Upper lobe of left lung (tissue), 4 donors: ENCODE measurements at regions not wholly inside any gene's neighbourhood (a gene's known extent, or its start where the extent isn't known, plus 50 kb on each side); places are given as distances from the start of the nearest gene placed in this dataset.

ENCODE experiments used
- CTCF ChIP-seq, 6 experiments: fragments of 450-650 bp in 4 of 6; fragments of 200-600 bp in 2 of 6; sonication (generic) in 2 of 6; IDR thresholded peaks; one replicate each; pipeline ENCODE4 v1.5.1; 2016 to 2019; ENCODE audit warnings: antibody characterized with exemption in 6 of 6
- EP300 ChIP-seq, 4 donors: sonication (generic); formaldehyde crosslinking; IDR thresholded peaks; one replicate each; pipeline ENCODE4 v1.5.1; 2017; ENCODE audit warnings: antibody characterized with exemption in 4 of 4, control low read depth in 2 of 4
- POLR2A ChIP-seq, 4 donors: fragments of 450-650 bp; IDR thresholded peaks; one replicate each; pipeline ENCODE4 v1.5.1; 2016 to 2017; ENCODE audit warnings: antibody characterized with exemption in 4 of 4, mild to moderate bottlenecking in 2 of 4
- POLR2AphosphoS5 ChIP-seq, 2 donors: sonication (generic); formaldehyde crosslinking; IDR thresholded peaks; one replicate each; pipeline ENCODE4 v1.5.1; 2017; ENCODE audit warnings: antibody characterized with exemption in 2 of 2

DNA sequence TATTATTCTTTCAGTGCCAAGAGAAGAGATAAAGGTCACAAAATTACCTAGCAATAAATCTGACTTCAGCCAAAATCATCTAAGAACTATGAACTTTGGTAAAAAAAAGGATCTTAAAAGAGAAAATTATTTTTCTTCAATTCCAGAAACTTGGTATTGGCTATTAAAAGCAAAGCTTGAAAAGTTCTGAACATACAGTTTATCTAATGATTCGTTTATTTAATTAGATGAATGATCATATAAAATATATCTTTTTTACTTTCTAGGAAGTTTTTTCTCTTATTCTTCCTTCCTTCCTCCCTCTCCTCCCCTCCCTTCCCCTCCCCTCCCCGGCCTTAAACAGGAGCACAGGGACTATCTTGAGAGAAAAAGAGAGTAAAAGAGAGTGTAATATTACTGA is 536.1 kb downstream of the SOX11 start:
- TF ChIP-seq CTCF (IDR thresholded peaks at IDR 0.05) (no peak), POLR2A (IDR thresholded peaks at IDR 0.05) (no peak), EP300 (IDR thresholded peaks at IDR 0.05) (no peak), POLR2AphosphoS5 (IDR thresholded peaks at IDR 0.05) (no peak)
